OCI-LY7 (cell line): ENCODE measurements at regions not wholly inside any gene's neighbourhood (a gene's known extent, or its start where the extent isn't known, plus 50 kb on each side); places are given as distances from the start of the nearest gene placed in this dataset.

Experiments used
- BruUV-seq: library from RNA; stranded (reverse); fragments of 400-500 nt; replicated peaks from 2 replicates; lab custom pipeline; 2021; lab: Mats Ljungman, UMichigan
- CTCF ChIA-PET: fragments of 300-600 bp; sonication (Branson Sonifier 250); formaldehyde crosslinking; loops from one replicate; lab custom pipeline; 2022; ENCODE audit warnings: antibody characterized with exemption; ENCODE audit not compliant: unreplicated experiment; lab: Charles Lee
- POLR2A ChIA-PET: fragments of 300-600 bp; sonication (Branson Sonifier 250); formaldehyde crosslinking; loops from one replicate; lab custom pipeline; 2022; ENCODE audit warnings: antibody characterized with exemption; lab: Charles Lee
- DNase-seq: peaks from one replicate; pipeline ENCODE4 v3.0.0-alpha.2; 2015; ENCODE audit warnings: low spot score
- H2AFZ ChIP-seq: fragments of 200-600 bp; sonication (generic), shearing (Covaris generic); 2 replicates; pipeline ENCODE4 v1.6.1; 2014; ENCODE audit warnings: mild to moderate bottlenecking, antibody characterized with exemption, low read length, moderate library complexity
- H3K27ac ChIP-seq: fragments of 200-600 bp; sonication (generic); 2 replicates; pipeline ENCODE4 v1.5.1; 2014; ENCODE audit warnings: mixed run types, low read depth, mild to moderate bottlenecking, moderate library complexity, low read length, inconsistent platforms; ENCODE audit not compliant: poor library complexity, severe bottlenecking
- H3K36me3 ChIP-seq: fragments of 200-600 bp; sonication (generic); 2 replicates; pipeline ENCODE4 v1.6.1; 2014; ENCODE audit warnings: mild to moderate bottlenecking, antibody characterized with exemption, low read length, moderate library complexity, mixed read lengths; ENCODE audit not compliant: insufficient read depth
- H3K4me1 ChIP-seq: fragments of 200-600 bp; sonication (generic); 2 replicates; pipeline ENCODE4 v1.5.1; 2014; ENCODE audit warnings: mild to moderate bottlenecking, low read length; ENCODE audit not compliant: insufficient read depth, poor library complexity, severe bottlenecking
- H3K4me2 ChIP-seq: fragments of 200-600 bp; sonication (generic); 2 replicates; pipeline ENCODE4 v1.6.1; 2014; ENCODE audit warnings: mild to moderate bottlenecking, low read length
- H3K4me3 ChIP-seq: fragments of 200-600 bp; sonication (generic); 2 replicates; pipeline ENCODE4 v1.5.1; 2014; ENCODE audit warnings: mild to moderate bottlenecking, low read depth, low read length; ENCODE audit not compliant: poor library complexity, severe bottlenecking
- H3K79me2 ChIP-seq: fragments of 200-600 bp; sonication (generic); 2 replicates; pipeline ENCODE4 v1.6.1; 2016; ENCODE audit warnings: low read depth, mild to moderate bottlenecking, low read length, moderate library complexity, mixed read lengths; ENCODE audit not compliant: insufficient read depth
- H3K9me2 ChIP-seq: fragments of 200-600 bp; sonication (generic); 2 replicates; pipeline ENCODE4 v1.6.1; 2016; ENCODE audit warnings: mild to moderate bottlenecking, low read length, mixed read lengths; ENCODE audit not compliant: insufficient read depth
- H3K9me3 ChIP-seq: fragments of 200-600 bp; sonication (generic); 2 replicates; pipeline ENCODE4 v1.6.1; 2014; ENCODE audit warnings: mild to moderate bottlenecking, mixed run types, low read length, mixed read lengths
- H4K20me1 ChIP-seq: fragments of 200-600 bp; sonication (generic); 2 replicates; pipeline ENCODE4 v1.6.1; 2014; ENCODE audit warnings: mild to moderate bottlenecking, antibody characterized with exemption, low read length, moderate library complexity, mixed read lengths; ENCODE audit not compliant: insufficient read depth
- CTCF ChIP-seq: fragments of 200-600 bp; sonication (generic); conservative IDR thresholded peaks from 2 replicates; pipeline ENCODE4 v1.5.1; 2014; ENCODE audit warnings: mild to moderate bottlenecking, antibody characterized with exemption, low read length, moderate library complexity, mixed read lengths
- EZH2phosphoT487 ChIP-seq: fragments of 200-600 bp; sonication (generic); IDR thresholded peaks from 2 replicates; pipeline ENCODE4 v1.6.1; 2018; ENCODE audit warnings: low read depth, borderline replicate concordance, mild to moderate bottlenecking, mixed run types, antibody characterized with exemption, low read length, moderate library complexity, mixed read lengths
- intact Hi-C: fragments of 100-400 bp; cut with micrococcal nuclease; formaldehyde crosslinking; loops from one replicate; pipeline ENCODE4 v1.10.0; 2022; ENCODE audit not compliant: unreplicated experiment

- Histone ChIP-seq H3K9me2 (no peaks in the 10 kb centered on the region), H2AFZ (no peak overlapping the region), H4K20me1 (no peaks in the 10 kb centered on the region), H3K4me3 (no peak overlapping the region), H3K36me3 (no peaks in the 10 kb centered on the region), H3K4me1 (no peaks in the 10 kb centered on the region), H3K79me2 (no peaks in the 10 kb centered on the region), H3K9me3 (no peaks in the 10 kb centered on the region), H3K27ac (no peak overlapping the region), H3K4me2 (no peak overlapping the region)
- TF ChIP-seq EZH2phosphoT487 (no peak), CTCF (no peak)
- ChIA-PET POLR2A (no interaction called here), CTCF (no interaction called here)
- intact Hi-C loops = no loop called here
- DNase-seq = no peak
- no TSS peak for BruUV-seq
These were observed 864.0 kb upstream of the ACO1 start for GRCh38 chr9:31520301-31521085.

- intact Hi-C loops = no loop called here
- Histone ChIP-seq H3K36me3 (no peaks in the 10 kb centered on the region), H3K4me1 (no peaks in the 10 kb centered on the region), H4K20me1 (no peaks in the 10 kb centered on the region), H3K4me2 (no peak overlapping the region), H3K9me2 (no peaks in the 10 kb centered on the region), H3K4me3 (no peak overlapping the region), H3K79me2 (no peaks in the 10 kb centered on the region), H3K27ac (no peak overlapping the region), H3K9me3 (no peaks in the 10 kb centered on the region), H2AFZ (no peak overlapping the region)
- CTCF ChIA-PET = no interaction called here
- POLR2A ChIA-PET = no interaction called here
- no TSS peak for BruUV-seq
- no peak for DNase-seq
- TF ChIP-seq EZH2phosphoT487 (no peak), CTCF (no peak)
These were observed 848.8 kb upstream of the ACO1 start for GRCh38 chr9:31535651-31536050.

GRCh38 chr9:31536471-31536870, 848.0 kb upstream of the ACO1 start:
- intact Hi-C loops = no loop called here
- no peak overlapping the region for H2AFZ ChIP-seq
- no peaks in the 10 kb centered on the region for H3K9me2 ChIP-seq
- CTCF ChIA-PET = no interaction called here
- no peak overlapping the region for H3K4me3 ChIP-seq
- H3K9me3 ChIP-seq = no peaks in the 10 kb centered on the region
- no peaks in the 10 kb centered on the region for H3K4me1 ChIP-seq
- no peaks in the 10 kb centered on the region for H4K20me1 ChIP-seq
- BruUV-seq = no TSS peak
- H3K36me3 ChIP-seq = no peaks in the 10 kb centered on the region
- H3K4me2 ChIP-seq = no peak overlapping the region
- H3K27ac ChIP-seq = no peak overlapping the region
- POLR2A ChIA-PET = interaction anchor here (0.6 kb wide), 1 partner anchor 925 kb away, joined by 3 read pairs; no protein-coding TSS in a partner anchor
- no peaks in the 10 kb centered on the region for H3K79me2 ChIP-seq
- DNase-seq = no peak
- TF ChIP-seq CTCF (no peak), EZH2phosphoT487 (no peak)
